HS-5 (cell line): ENCODE measurements at regions not wholly inside any gene's neighbourhood (a gene's known extent, or its start where the extent isn't known, plus 50 kb on each side); places are given as distances from the start of the nearest gene placed in this dataset.
"Not testable (repeated sequence)": the region's sequence is repeated elsewhere in the genome, so short reads cannot be mapped to it uniquely, and the experiment has no call there.

Source experiments
- DNase-seq: peaks from one replicate; pipeline ENCODE4 v3.0.0-alpha.2; 2012; ENCODE audit warnings: low read depth

DNA sequence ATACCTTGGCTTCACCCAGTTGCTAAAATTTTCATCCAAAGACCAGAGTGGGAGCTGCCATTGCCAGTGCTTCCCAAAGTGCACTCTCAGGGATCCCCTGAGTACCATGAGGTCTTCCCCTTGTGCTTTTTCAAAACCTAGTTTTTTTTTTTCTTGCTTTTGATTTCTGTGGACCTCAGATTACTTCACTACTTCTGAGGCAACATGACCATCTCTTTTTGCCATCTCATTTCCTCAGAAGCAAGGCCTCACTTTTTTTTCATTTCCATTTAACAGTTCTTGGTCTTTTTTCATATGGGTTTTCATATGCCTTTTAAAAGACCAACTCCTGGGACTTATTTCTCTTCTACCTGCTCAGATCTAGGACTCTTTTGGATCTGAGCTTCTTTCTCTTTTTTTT is 64.1 kb upstream of the MMS22L start:
- DNase-seq: no peak

- DNase-seq: no peak
Observed at GRCh38 chr6:97361286-97361685, 78.3 kb upstream of the MMS22L start.

DNA sequence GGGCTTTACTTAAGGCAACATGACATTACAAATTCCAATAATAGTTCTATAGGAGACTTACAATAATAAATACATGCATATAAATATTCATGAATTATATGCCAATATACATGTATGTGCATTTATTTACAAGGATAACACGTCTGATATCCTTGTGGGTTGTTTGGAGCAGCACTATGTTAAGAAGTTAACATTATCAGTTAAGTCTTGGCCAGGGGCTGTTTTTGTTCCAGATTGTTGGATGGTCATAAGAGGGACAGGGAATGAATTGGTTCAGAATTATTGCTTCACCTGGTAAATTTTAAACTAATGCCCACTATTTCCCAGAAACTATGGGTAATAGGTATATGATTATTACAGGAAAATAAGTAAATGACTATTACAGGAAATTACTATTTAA is 81.3 kb upstream of the MMS22L start:
- DNase-seq: no peak

GRCh38 chr6:97382071-97382470 is 99.1 kb upstream of the MMS22L start:
- DNase-seq: not testable (repeated sequence)

- DNase-seq: no peak
Observed at GRCh38 chr6:97392735-97393134, 109.7 kb upstream of the MMS22L start.

DNA sequence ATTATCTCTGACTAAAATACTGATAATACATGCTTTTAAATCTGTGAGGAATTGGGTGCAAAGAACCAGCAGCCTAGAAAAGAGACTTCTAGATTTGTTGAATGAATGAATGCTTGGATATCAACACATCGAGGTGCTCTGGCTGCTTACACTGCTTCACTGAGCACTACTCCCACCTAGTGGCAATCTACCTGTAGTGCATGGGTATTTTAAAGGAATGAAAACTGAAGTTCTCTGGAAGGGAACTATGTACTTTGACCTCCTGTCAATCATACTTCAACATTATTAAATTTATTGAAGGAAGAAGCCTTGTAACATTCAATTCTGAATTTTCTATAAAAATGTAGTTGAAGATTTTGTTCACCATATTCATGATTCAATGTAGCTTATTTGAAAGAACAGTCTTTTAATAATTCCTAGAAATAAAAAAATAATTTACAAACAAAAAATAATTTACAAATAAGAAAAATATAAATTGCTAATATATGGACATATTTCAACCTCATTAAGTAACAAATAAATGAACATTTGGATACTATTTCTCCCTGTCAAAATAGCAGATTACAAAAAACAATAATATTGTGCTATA is 111.2 kb upstream of the MMS22L start:
- peak; percentile 33 for DNase-seq

DNA sequence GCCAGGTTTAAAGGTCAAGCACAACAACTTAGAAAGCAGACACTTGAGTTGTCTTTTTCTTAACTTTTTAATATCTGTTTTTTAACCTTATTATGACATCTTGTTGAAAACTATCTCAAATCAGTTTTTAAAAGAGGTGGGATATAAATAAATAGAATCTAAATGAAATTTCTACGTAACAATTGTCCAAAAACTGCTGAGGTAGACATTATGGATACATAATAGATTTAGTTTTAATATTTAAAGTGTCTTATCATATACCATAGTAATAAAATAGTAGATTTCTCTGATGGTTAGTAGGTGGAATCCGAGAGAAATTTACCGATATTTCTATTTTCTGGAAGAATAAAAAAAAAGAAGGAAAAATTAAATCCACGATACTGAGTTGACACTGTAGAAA is 113.9 kb upstream of the MMS22L start:
- no peak for DNase-seq

- no peak for DNase-seq
Observed at GRCh38 chr6:97399208-97399607, 116.2 kb upstream of the MMS22L start.

DNA sequence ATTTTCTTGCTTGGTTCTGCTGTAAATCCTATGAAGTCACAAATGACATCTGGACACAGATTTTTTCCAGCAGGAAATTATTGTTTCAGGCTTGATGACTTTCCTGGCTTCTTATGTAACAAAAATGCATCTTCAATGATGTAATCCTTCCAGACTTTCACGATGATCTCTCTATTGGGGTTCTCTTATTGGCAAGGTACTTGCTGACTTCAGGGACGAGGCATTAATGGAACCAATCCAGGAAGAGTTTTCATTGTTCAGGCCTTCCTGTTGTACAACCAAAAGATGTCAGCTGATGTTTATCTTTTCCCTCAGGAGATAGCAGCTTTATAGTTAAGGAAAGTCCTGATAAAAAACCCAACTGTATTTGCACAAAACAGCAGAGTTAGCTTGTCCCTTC is 118.5 kb upstream of the MMS22L start:
- DNase-seq: peak; percentile 54

DNA sequence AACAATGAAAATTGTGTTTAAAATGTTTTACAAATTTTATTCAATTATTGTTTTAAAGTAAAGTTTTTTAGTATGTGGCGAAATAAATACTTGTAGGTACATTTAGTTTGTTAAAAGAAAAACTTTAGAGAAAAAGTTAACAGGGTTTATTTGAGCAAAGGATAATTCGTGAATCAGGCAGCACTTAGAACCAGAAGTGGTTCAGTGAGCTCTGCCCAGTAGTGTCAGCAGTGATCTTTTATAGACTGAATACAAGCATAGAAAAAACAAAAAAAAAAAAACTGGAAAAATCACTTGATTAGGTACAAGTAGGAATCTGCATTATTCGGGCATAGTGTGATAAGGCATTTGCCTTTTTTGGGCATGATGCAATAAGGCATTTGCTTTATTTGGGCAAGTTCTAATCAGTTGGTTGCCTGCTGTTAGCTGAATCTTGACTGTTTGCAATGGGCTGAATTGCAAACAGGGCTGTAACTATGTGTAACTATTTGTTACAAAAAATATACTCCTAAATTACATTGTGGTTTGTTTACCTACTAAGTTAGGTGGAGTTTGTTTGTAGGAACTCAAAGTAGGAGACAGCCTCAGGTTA is 122.9 kb upstream of the MMS22L start:
- DNase-seq: no peak

- no peak for DNase-seq
Observed at GRCh38 chr6:97406633-97407032, 123.6 kb upstream of the MMS22L start.

GRCh38 chr6:97411610-97412009 is 128.6 kb upstream of the MMS22L start:
- DNase-seq: no peak

DNA sequence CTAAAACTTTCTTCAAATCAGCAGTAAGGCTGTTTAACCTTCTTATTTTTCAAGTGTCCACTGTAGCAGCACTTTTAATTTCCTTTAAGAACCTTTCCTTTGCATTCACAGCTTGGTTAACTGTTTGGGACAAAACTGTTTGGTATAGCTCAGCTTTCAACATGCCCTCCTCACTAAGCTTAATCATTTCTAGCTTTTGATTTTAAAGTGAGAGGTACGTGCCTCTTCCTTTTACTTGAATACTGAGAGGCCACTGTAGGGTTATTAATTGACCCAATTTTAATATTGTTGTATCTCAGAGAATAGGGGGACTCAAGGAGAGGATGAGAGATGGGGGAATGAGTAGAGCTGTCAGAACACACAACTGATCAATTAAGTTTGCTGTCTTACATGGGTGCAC is 129.5 kb upstream of the MMS22L start:
- DNase-seq: no peak

- no peak for DNase-seq
Observed at GRCh38 chr6:97422171-97422570, 139.2 kb upstream of the MMS22L start.

GRCh38 chr6:97423190-97423589 is 140.2 kb upstream of the MMS22L start:
- DNase-seq: no peak

GRCh38 chr6:97427648-97428047 is 144.6 kb upstream of the MMS22L start:
- DNase-seq: no peak

DNA sequence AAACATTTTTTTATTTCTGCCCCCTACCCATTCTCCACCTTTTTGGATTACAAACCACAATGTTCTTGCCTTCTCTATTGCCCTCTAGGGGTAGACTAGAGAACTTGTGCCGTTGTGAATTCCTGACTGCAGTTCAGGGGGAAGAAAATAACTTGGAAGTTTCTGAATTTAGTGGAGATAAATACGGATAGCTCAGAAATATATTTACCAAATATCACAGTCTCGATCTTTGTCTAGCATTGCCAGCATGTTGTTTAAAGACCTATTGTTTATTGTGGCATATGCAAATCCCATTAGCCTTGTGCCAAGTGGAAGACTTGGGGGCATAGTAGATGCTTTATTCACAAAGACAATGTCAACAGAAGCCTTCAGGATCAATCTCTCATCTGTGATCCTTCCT is 154.1 kb upstream of the MMS22L start:
- peak; percentile 1 for DNase-seq

DNA sequence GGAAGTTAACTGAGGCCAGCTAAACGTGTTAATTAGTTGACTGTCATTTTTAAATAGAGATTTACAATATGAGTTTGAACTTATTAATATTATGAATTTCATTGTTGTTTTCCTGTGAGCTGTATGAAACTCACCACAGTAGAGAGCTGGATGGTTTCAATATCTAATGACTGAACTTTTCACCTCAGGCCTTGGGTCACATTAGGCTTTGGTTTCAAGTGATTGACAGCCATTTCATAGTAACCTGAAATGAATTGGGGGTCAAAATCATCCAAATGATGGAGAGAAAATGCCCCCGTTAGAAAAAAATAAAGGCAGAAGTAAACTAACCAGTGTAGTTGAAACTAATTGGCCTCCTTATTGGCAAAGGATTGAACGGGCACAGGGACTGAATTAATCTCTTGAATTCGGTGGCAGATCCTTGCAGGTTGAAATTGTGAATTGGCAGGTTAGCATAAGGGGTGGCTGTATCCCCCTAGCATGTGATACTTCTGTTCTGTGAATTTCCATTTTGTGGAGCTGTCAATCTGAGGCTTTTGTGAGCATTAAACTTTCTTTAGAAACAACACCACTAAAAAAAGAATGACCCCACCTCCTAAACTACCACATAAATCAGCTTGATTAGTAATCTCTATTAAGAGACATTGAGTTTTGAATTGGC is 155.1 kb upstream of the MMS22L start:
- no peak for DNase-seq

- peak; percentile 18 for DNase-seq
Observed at GRCh38 chr6:97440590-97441176, 157.7 kb upstream of the MMS22L start.

DNA sequence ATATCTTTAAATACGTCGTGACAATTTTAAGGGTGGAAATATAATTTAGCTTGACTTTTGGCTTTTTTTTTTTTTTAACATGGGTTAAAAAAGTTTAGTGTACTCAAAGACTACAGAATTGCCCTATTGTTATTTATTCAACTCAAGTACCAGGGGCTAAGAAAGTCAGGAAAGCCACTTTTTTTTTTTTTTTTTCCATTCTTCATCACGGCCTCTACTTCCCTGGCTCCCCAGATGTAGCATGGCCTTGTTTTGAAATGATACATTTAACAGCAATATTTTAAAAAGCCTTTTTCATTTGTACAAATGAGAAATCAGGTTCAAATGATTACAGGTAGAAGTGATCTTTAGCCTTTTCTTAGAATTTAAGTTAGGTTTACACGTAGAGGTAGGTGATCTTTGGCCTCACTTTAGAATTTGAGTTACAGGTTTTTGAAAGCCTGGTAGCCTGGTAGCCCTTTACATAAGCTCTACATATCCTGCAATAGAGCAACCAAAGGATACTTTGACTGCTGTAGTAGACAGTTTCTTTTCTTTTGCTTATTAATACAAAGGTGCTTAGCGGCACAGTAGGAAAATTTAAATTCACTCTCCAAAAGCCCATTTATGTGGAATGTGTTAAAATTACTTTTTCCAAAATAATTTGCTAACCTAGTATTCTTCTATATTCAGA is 160.5 kb upstream of the MMS22L start:
- no peak for DNase-seq

DNA sequence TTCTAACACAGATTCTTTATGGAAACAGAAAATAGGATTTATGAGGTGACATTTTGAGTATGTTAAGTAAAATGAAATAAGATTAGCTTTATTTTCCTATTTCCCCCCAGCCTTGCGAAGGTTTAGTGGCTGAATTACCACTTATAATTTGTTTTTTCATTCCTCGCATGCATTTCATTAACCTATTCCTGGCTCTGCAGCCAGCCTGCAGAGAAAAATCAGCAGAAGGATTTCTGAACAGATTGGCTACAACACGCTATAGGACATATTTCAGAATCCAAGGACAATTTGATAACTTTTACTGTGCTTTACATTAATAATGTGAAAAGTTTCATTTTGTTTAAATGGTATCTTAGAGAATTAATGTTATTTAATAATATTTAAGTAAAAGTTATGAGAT is 162.4 kb upstream of the MMS22L start:
- DNase-seq: no peak

- DNase-seq: no peak
Observed at GRCh38 chr6:97449444-97449966, 166.5 kb upstream of the MMS22L start.

- DNase-seq: no peak
Observed at GRCh38 chr6:97450087-97450486, 167.1 kb upstream of the MMS22L start.
